ENCODE measurements at regions not wholly inside any gene's neighbourhood (a gene's known extent, or its start where the extent isn't known, plus 50 kb on each side); places are given as distances from the start of the nearest gene placed in this dataset.

DNA sequence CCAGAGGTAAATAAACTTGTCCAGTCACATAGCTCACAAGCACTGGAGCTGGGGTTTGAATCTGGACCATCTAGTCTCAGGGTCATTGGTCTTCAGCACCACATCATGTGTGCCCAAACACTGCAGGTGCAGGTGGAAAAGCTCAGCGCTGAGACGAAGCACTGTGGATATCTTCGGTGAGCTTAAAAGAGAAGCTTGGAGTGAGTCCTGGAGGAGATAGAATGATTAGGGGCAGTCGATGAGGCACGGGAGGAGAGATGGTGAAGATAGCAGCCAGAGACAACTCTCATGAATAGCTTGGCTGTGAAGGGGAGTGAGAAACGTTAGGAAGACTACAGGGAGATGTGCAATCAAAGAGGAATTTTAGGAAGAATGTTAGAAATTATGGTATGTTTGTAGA lies 389.3 kb downstream of the FGF9 start:
- TF ChIP-seq, protein P1, sequence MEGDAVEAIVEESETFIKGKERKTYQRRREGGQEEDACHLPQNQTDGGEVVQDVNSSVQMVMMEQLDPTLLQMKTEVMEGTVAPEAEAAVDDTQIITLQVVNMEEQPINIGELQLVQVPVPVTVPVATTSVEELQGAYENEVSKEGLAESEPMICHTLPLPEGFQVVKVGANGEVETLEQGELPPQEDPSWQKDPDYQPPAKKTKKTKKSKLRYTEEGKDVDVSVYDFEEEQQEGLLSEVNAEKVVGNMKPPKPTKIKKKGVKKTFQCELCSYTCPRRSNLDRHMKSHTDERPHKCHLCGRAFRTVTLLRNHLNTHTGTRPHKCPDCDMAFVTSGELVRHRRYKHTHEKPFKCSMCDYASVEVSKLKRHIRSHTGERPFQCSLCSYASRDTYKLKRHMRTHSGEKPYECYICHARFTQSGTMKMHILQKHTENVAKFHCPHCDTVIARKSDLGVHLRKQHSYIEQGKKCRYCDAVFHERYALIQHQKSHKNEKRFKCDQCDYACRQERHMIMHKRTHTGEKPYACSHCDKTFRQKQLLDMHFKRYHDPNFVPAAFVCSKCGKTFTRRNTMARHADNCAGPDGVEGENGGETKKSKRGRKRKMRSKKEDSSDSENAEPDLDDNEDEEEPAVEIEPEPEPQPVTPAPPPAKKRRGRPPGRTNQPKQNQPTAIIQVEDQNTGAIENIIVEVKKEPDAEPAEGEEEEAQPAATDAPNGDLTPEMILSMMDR (IDR thresholded peaks at IDR 0.05): no peak
- TF ChIP-seq SIN3A (IDR thresholded peaks at IDR 0.05; ENCODE audit: borderline replicate concordance, insufficient read depth, low read depth, low read length) (no peak), POLR2AphosphoS5 (IDR thresholded peaks at IDR 0.05; ENCODE audit: low read depth, low read length) (no peak), TCF7L2 (IDR thresholded peaks at IDR 0.05; ENCODE audit: low read depth, low read length) (no peak)
- TF ChIP-seq, protein P2, sequence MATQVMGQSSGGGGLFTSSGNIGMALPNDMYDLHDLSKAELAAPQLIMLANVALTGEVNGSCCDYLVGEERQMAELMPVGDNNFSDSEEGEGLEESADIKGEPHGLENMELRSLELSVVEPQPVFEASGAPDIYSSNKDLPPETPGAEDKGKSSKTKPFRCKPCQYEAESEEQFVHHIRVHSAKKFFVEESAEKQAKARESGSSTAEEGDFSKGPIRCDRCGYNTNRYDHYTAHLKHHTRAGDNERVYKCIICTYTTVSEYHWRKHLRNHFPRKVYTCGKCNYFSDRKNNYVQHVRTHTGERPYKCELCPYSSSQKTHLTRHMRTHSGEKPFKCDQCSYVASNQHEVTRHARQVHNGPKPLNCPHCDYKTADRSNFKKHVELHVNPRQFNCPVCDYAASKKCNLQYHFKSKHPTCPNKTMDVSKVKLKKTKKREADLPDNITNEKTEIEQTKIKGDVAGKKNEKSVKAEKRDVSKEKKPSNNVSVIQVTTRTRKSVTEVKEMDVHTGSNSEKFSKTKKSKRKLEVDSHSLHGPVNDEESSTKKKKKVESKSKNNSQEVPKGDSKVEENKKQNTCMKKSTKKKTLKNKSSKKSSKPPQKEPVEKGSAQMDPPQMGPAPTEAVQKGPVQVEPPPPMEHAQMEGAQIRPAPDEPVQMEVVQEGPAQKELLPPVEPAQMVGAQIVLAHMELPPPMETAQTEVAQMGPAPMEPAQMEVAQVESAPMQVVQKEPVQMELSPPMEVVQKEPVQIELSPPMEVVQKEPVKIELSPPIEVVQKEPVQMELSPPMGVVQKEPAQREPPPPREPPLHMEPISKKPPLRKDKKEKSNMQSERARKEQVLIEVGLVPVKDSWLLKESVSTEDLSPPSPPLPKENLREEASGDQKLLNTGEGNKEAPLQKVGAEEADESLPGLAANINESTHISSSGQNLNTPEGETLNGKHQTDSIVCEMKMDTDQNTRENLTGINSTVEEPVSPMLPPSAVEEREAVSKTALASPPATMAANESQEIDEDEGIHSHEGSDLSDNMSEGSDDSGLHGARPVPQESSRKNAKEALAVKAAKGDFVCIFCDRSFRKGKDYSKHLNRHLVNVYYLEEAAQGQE (IDR thresholded peaks at IDR 0.05; ENCODE audit: insufficient read depth in 1 of 2, low read depth in 2 of 2, low read length in 1 of 2): no peak
- Histone ChIP-seq H3K9me3 (ENCODE audit: control insufficient read depth, insufficient read depth, low read depth, low read length) (no peaks in the 10 kb centered on the region), H3K36me3 (ENCODE audit: control insufficient read depth, insufficient read depth, low read length) (no peaks in the 10 kb centered on the region), H3K4me3 (ENCODE audit: low read depth in 2 of 2, low read length in 2 of 2) (no peak overlapping the region), H3K27me3 (ENCODE audit: control insufficient read depth, insufficient read depth, low read length) (no peaks in the 10 kb centered on the region), H3K27ac (ENCODE audit: low read length) (no peak overlapping the region), H3K4me1 (ENCODE audit: control insufficient read depth, insufficient read depth, low read length) (no peaks in the 10 kb centered on the region)
- in situ Hi-C loops (cut with HindIII; ENCODE audit: low pct_unique_long_range_greater_than_20kb, low sequenced_read_pairs) (no loop called here), intact Hi-C loops (cut with micrococcal nuclease; ENCODE audit: unreplicated experiment) (no loop called here)
- DNase-seq (ENCODE audit: low read depth, low spot score) (no peak), ATAC-seq (no peak)
- POLR2A ChIA-PET: interaction anchor here (0.6 kb wide), 1 partner anchor 828 kb away, joined by 3 read pairs; no protein-coding TSS in a partner anchor
- CTCF ChIA-PET: no interaction called here
- no TSS peak for BruUV-seq (replicated peaks)

DNA sequence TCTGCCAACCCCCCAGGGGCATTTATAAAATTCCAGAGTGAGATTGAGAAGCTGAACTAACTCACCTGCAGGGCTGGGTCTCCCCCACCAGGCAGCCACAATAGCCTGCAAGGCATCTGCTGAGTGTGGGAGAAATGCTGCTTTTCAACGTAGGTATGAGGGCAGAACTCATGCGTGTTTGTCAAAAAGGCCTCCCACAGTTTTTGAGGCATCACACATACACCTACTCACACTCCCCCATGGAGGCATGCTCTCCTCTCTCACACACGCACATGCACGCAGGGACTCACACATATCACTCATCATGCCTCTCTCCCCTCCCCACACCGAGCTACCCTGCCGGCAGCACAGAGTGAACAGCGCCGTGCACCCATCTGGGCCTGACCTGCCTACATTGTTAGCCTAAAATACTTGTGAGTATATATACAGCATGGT lies 390.5 kb downstream of the FGF9 start:
- Histone ChIP-seq H3K4me1 (ENCODE audit: control insufficient read depth, insufficient read depth, low read length) (no peaks in the 10 kb centered on the region), H3K27me3 (ENCODE audit: control insufficient read depth, insufficient read depth, low read length) (no peaks in the 10 kb centered on the region), H3K27ac (ENCODE audit: low read length) (no peak overlapping the region), H3K4me3 (ENCODE audit: low read depth in 2 of 2, low read length in 2 of 2) (no peak overlapping the region), H3K36me3 (ENCODE audit: control insufficient read depth, insufficient read depth, low read length) (no peaks in the 10 kb centered on the region), H3K9me3 (ENCODE audit: control insufficient read depth, insufficient read depth, low read depth, low read length) (no peaks in the 10 kb centered on the region)
- TF ChIP-seq, protein P2 (IDR thresholded peaks at IDR 0.05; ENCODE audit: insufficient read depth in 1 of 2, low read depth in 2 of 2, low read length in 1 of 2): no peak
- TF ChIP-seq POLR2AphosphoS5 (IDR thresholded peaks at IDR 0.05; ENCODE audit: low read depth, low read length) (no peak), SIN3A (IDR thresholded peaks at IDR 0.05; ENCODE audit: borderline replicate concordance, insufficient read depth, low read depth, low read length) (no peak), TCF7L2 (IDR thresholded peaks at IDR 0.05; ENCODE audit: low read depth, low read length) (no peak)
- TF ChIP-seq, protein P1 (IDR thresholded peaks at IDR 0.05): no peak
- in situ Hi-C loops (cut with HindIII; ENCODE audit: low pct_unique_long_range_greater_than_20kb, low sequenced_read_pairs) (no loop called here), intact Hi-C loops (cut with micrococcal nuclease; ENCODE audit: unreplicated experiment) (no loop called here)
- DNase-seq (ENCODE audit: low read depth, low spot score) (no peak), ATAC-seq (no peak)
- no TSS peak for BruUV-seq (replicated peaks)
- ChIA-PET CTCF (no interaction called here), POLR2A (no interaction called here)
